GF-D8 (cell line): ENCODE measurements at regions not wholly inside any gene's neighbourhood (a gene's known extent, or its start where the extent isn't known, plus 50 kb on each side); places are given as distances from the start of the nearest gene placed in this dataset.
A peak's percentile ranks its signal among the peaks of the same experiment; 100 is the strongest.

Experiments used
- DNase-seq: peaks from one replicate; lab custom pipeline; 2025; lab: John Stamatoyannopoulos, UW

DNA sequence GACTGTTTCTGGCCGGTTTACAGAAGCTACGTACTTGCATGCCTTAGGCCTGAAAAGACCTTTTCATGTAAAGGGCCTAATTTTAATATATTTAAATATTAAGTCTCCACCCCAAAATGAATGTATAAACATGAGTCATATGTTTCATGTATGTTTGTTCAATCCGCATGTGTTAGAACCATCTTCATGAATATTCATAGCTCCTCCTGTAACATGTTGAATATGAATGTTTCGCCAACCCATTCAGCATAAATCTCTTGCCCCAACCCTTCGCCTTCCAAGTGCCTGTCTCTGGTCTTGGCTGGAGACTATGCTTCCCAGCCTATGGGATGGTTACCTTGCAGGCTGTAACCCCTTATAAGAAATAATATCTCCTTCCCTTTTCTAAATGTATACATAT, 212.5 kb downstream of the SCG2 start:
- no peak for DNase-seq

GRCh38 chr2:223396993-223397392, 205.2 kb downstream of the SCG2 start:
- no peak for DNase-seq

DNA sequence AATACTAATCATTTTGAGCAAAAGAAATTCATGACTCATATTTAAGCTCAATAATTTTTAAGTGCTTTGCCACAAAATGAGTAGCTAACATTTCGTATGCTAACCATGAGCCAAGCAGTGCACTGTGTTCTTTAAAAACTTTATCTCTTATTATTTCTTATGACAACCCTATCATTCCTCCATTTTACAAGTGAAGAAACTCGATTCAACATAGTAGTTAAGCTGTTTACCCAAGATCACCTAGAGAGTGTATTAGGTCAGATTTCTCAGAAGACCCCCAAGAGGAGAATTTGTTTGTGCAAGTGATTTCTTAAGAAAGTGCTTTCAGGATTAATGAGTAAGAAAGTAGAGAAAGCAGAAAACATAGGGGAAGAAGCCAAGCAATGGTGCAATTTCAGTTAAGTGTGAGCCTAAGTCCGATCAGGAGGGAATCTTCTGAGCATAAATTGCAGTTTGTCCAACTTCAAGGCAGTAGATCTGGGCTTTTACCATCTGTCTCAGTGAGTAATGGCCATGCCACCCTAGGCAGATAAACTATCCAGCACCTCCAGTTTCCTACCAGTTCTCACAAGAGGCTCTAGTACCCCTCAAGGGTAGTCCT, 202.7 kb downstream of the SCG2 start:
- DNase-seq: no peak

GRCh38 chr2:223404616-223405015, 197.5 kb downstream of the SCG2 start:
- DNase-seq: no peak

DNA sequence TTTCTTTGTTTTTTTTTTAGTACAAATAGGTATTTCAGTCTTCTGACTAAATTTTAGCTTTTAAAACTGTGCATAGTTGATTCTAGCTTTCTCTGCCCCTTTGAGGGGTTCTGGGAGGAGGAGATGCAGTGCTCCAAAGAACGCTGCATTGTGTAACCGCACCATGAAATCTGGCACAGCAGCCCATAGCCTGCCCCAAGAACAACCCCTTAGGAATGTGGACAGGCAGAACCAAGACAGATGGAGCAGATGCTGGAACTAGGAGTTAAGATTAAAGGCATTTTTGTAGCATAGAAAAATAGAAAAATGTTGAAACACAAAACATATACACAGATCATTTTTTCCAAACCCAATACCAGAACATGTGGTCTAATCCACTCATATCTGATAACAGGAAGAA, 187.5 kb downstream of the SCG2 start:
- no peak for DNase-seq

DNA sequence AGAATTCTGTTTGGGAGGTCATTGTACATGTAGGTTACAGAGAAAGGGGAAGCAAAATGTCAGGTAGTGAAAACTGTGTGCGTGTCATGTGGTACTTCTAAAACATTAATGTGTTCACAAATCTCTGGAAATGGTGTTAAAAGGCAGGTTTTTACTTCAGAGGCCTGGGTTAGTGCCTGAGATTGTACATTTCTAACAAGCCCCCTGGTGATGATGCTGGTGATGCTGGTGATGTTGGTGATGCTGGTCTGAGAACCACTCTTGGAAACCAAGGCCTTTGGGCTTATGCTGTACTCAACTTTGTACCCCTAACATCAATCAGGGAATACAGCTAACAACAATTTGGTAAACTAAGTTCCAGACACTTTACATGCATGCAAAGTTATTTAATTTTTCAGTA, 187.1 kb downstream of the SCG2 start:
- no peak for DNase-seq

DNA sequence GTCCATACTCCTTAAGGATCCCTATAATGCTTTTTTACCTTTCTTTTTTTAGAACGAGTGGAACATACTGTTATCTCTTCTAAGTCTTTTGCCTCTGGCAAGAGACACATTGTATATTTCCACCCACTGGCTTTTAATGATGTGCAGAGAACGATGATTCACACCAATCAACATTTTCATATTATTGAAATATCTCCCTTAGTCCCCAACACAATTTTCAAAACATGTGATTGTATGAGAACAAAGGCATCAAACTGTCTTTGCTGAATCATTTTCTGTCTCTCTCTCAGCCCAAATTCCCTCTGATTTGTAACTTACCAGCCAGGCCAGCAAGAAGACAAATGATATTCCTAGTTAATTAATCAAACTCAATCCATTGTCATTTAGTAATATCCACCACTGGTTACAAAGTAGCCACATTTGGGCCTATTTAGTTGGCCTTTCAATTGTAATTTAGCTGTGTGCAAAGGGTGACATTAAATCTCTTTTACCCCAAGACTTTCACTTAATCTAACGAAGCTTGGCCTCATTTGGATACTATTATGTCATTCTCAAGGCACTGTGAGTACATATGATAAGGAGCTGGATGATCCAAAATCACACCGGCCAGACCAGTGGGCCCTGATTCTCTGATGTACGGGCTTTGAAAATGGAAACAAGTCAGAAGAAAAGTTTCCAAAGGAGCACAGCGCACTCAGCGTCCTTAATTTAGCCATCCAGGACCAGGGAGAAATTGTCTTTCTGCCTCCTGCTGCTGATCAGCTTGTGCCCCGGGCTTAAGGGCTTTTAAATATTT, 185.1 kb downstream of the SCG2 start:
- DNase-seq: no peak

- DNase-seq: no peak
Observed at GRCh38 chr2:223418131-223418530, 184.0 kb downstream of the SCG2 start.

DNA sequence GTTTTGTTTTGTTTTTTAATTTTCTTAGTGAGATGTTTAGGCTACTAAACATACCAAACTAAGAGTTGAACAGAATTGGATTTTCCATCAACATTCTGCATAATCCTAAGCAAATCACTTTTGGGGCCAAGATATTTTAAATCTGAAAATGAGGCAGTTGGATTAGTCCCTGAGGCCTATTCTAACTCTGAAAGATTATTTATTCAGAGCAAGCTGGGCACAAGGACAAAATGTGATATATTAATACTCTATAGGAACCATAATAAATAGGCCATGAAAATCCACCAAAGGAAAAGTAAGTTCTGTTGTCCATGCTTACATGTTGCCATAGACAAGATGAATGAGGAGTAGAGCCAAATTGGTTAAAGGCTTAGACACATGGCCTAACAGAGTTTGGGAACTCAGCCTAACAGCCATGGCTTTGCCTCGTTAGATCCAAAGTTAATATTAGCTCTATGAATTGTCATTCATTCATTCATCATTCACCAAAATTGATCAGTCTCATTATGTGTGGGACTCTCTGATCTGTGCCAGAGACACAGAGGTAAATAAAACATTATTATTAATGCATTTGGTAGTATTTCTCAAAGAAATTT, 183.5 kb downstream of the SCG2 start:
- DNase-seq: no peak

- DNase-seq: no peak
Observed at GRCh38 chr2:223420048-223420447, 182.1 kb downstream of the SCG2 start.

DNA sequence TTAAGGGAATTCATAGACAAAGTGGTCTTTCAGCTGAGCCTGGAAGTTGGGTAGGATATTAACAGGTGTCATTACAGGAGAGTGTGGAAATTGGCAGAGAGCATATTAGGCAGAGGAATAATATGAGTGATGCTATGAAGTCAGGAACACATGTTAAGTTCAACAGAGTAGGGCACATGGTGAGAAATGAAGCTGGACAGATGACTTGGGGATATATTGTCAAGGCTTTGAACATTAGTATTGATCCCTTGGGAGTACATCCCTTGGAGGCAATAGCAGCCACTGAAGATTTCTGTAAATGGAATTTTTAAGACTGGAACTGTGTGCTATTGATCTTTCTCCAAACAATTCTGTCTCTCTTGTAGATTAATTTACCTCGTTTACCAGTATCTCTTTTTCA, 170.7 kb downstream of the SCG2 start:
- DNase-seq: no peak

GRCh38 chr2:223433461-223433860, 168.7 kb downstream of the SCG2 start:
- no peak for DNase-seq

- no peak for DNase-seq
Observed at GRCh38 chr2:223437788-223438187, 164.4 kb downstream of the SCG2 start.

GRCh38 chr2:223439184-223439583, 163.0 kb downstream of the SCG2 start:
- no peak for DNase-seq

DNA sequence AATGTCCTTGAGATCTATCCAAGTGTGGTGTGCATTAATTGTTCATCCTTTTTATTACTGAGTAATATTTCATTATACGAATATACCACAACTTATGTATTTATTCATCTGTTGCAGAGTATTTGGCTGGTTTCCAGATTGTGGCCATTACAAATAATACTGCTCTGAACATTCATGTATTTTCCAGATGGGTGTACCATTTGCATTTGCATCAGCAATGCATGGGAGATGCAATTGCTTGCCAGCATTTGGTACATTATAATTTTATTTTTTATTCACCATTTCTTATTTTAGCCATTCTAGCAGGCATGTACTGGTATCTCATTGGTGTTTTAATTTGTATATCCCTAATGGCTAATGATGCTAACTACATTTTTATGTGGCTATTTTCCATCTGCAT, 162.4 kb downstream of the SCG2 start:
- no peak for DNase-seq

GRCh38 chr2:223442847-223443246, 159.3 kb downstream of the SCG2 start:
- no peak for DNase-seq

GRCh38 chr2:223450246-223450645, 151.9 kb downstream of the SCG2 start:
- DNase-seq: no peak

- no peak for DNase-seq
Observed at GRCh38 chr2:223457301-223457700, 144.9 kb downstream of the SCG2 start.

DNA sequence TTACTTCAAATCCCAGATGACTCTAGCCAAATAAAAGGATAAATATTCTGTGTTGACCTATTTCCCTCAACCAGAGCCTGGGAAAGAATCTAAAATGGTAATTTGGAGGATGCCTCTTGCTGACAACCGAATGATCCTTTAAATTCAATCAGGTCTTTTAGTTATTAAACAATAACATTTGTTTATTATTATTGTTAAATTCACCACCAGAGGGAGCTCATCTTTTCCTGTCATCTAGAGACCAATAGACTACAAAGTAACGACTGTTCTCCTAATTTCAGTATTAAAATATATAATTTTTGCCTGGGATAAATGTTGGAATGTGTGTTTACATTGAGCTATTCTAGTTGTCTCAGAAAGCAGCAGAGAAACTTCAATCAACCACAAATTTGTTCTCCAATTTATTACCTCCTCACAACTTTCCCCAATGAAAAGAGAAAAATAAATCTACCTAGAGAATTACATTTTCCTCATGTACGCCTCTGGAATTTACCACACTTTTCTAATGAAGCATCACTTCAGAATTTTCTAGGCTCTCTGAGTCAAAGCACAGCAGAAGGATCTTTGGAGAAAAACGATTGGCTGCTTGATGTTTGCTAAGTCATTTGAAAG, 142.7 kb downstream of the SCG2 start:
- no peak for DNase-seq

GRCh38 chr2:223460209-223460608, 142.0 kb downstream of the SCG2 start:
- no peak for DNase-seq

- DNase-seq: peak; percentile 35
Observed at GRCh38 chr2:223460774-223461211, 141.4 kb downstream of the SCG2 start.

DNA sequence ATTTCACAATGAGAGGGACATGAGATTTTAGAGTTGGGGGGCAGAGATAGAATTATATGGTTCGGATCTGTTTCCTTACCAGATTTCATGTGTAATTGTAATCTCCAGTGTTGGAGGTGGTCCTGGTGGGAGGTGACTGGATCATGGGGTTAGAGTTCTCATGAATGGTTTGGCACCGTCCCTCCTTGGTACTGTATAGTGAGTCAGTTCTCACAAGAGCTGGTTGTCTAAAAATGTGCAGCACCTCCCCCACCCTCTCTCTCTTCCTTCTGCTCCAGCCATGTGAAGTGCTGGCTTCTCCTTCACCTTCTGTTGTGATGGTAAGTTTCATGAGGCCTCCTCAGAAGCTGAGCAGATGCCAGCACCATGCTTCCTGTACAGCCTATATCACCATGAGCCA, 138.1 kb downstream of the SCG2 start:
- no peak for DNase-seq

- peak; percentile 98 for DNase-seq
Observed at GRCh38 chr2:223465793-223466192, 136.4 kb downstream of the SCG2 start.
